HEK293 (cell line): ENCODE measurements at regions not wholly inside any gene's neighbourhood (a gene's known extent, or its start where the extent isn't known, plus 50 kb on each side); places are given as distances from the start of the nearest gene placed in this dataset.
"Not testable (repeated sequence)": the region's sequence is repeated elsewhere in the genome, so short reads cannot be mapped to it uniquely, and the experiment has no call there.

Experiments
- YY1 ChIP-seq: fragments of 450-650 bp; formaldehyde crosslinking; IDR thresholded peaks from 2 replicates; pipeline ENCODE4 v1.5.1; 2018; ENCODE audit warnings: missing biosample characterization, missing genetic modification characterization
- ZNF501 ChIP-seq: fragments of 450-650 bp; formaldehyde crosslinking; IDR thresholded peaks from 2 replicates; pipeline ENCODE4 v1.5.1; 2016; ENCODE audit warnings: missing biosample characterization, missing genetic modification characterization
- TF ChIP-seq, protein P1 (sequence below): fragments of 450-650 bp; formaldehyde crosslinking; IDR thresholded peaks from 2 replicates; pipeline ENCODE4 v1.5.1; 2016; ENCODE audit warnings: missing biosample characterization, missing genetic modification characterization

DNA sequence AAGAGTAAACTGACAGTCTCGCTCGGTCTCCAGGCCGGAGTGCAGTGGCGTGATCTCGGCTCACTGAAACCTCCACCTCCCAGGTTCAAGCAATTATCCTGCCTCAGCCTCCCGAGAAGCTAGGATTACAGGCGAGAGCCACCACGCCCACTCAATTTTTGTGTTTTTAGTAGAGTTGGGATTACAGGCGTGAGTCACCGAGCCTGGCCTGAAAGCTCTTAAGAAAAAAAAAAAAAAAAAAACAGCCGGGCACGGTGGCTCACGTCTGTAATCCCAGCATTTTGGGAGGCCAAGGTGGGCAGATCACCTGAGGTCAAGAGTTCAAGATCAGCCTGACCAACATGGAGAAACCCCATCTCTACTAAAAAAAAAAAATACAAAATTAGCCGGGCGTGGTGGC lies 55.3 kb upstream of the THOC2 start:
- TF ChIP-seq, protein P1, sequence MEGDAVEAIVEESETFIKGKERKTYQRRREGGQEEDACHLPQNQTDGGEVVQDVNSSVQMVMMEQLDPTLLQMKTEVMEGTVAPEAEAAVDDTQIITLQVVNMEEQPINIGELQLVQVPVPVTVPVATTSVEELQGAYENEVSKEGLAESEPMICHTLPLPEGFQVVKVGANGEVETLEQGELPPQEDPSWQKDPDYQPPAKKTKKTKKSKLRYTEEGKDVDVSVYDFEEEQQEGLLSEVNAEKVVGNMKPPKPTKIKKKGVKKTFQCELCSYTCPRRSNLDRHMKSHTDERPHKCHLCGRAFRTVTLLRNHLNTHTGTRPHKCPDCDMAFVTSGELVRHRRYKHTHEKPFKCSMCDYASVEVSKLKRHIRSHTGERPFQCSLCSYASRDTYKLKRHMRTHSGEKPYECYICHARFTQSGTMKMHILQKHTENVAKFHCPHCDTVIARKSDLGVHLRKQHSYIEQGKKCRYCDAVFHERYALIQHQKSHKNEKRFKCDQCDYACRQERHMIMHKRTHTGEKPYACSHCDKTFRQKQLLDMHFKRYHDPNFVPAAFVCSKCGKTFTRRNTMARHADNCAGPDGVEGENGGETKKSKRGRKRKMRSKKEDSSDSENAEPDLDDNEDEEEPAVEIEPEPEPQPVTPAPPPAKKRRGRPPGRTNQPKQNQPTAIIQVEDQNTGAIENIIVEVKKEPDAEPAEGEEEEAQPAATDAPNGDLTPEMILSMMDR (tag by site-specific recombination), result not testable (repeated sequence)
- not testable (repeated sequence) for TF ChIP-seq YY1 (tag by site-specific recombination); ZNF501
